WI38 (cell line): ENCODE measurements at regions not wholly inside any gene's neighbourhood (a gene's known extent, or its start where the extent isn't known, plus 50 kb on each side); places are given as distances from the start of the nearest gene placed in this dataset.
"Not testable (repeated sequence)": the region's sequence is repeated elsewhere in the genome, so short reads cannot be mapped to it uniquely, and the experiment has no call there.

Experiments
- H3K4me3 ChIP-seq: 2 replicates; pipeline ENCODE4 v1.5.1; 2011; ENCODE audit warnings: low read depth, mild to moderate bottlenecking, control low read depth, low read length
- TF ChIP-seq, protein P1 (sequence below): IDR thresholded peaks from 2 replicates; pipeline ENCODE4 v1.5.1; 2012; ENCODE audit warnings: low read depth, mild to moderate bottlenecking, control low read depth, low read length

DNA sequence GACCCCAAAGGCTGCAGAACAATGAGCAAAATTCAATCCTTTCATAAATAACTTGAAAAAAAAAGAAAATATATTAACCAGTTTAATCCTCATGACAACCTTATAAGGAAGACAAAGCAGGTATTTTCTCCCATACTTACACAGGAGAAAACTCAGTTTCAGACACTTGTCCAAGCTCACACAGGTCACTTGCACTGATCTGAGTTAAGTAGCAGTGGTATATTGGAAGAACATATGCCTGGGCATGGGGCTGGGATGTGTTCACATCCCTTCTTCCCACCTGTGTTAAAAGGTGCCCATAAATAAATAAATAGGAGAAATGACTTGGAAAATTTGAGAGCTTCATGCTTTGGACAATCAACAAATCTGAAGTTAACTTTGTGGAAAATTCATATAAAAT, 63.5 kb upstream of the SELENOP start:
- TF ChIP-seq, protein P1, sequence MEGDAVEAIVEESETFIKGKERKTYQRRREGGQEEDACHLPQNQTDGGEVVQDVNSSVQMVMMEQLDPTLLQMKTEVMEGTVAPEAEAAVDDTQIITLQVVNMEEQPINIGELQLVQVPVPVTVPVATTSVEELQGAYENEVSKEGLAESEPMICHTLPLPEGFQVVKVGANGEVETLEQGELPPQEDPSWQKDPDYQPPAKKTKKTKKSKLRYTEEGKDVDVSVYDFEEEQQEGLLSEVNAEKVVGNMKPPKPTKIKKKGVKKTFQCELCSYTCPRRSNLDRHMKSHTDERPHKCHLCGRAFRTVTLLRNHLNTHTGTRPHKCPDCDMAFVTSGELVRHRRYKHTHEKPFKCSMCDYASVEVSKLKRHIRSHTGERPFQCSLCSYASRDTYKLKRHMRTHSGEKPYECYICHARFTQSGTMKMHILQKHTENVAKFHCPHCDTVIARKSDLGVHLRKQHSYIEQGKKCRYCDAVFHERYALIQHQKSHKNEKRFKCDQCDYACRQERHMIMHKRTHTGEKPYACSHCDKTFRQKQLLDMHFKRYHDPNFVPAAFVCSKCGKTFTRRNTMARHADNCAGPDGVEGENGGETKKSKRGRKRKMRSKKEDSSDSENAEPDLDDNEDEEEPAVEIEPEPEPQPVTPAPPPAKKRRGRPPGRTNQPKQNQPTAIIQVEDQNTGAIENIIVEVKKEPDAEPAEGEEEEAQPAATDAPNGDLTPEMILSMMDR: no peak
- no peak overlapping the region for H3K4me3 ChIP-seq

DNA sequence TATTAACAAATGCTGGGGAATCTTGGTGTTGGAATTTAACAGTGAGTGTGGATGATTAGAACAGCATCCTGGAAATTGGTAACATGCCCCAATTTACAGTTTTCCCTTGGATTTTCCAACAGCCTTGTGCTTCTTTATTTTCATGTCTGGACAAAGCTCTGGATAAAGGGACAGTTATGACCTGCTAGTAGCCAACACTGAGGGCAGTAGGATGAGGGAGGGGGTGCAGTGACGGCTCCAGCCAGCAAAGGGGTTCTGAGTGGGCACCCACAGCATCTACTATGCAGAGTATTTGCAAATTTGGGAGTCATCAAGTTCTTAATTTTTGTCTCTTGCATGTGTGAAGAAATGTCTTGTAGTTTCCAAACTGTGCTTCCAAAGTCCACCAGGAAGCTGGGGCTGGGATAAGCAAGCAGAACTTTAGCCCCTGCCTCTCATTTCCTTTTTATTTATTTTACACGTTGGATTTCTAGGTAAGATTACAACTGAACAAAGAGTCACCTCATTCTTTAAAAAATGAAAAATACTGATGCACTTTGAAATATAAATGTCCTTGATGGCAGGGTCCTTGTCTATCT, 63.0 kb upstream of the SELENOP start:
- no peak overlapping the region for H3K4me3 ChIP-seq
- TF ChIP-seq, protein P1: no peak

DNA sequence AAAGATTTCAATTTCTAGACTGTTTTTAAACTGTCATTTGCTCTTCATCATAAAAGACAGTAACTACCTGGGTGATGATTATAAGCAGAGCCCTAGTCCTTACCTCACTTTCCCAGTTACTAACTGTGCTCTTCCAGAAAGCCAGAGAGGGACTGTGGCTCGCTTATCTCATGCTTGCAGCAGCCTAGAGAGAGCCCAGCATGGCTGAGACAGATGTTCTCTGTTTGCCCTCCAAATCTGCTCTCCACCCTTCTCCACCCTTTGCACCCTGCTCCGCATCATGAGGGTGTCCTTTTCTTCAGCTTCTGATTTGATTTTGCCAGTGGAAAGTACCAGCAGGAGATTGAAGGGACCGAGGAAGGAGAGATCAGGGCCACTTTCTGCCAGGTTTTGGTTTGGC, 61.2 kb upstream of the SELENOP start:
- H3K4me3 ChIP-seq: no peak overlapping the region
- TF ChIP-seq, protein P1: no peak

DNA sequence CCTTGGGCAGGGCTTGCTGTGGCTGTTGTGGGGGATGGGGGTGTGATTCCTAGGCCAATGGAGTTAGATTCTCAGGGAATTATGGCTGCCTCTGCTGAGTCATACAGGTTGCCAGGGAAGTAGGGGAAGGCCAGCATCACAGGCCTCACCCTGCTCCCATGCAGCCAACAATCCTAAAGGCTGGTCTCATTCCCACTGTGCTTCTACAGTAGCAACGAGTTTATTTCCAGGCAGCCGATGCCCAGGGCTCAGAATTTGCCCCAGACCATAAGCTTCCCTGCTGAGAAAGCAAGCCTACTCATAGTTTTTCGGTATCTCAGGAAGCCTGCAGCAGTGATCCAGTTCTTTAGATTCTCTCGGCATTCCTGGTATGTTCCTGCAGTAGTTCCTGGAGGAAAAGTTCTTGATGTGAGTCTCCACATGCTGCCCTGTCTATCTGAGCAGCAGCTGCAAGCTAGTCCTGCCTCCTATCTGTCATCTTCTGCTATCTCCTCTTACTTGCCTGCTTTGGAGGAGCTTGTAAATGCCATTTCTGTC, 59.3 kb upstream of the SELENOP start:
- TF ChIP-seq, protein P1: no peak
- no peak overlapping the region for H3K4me3 ChIP-seq

DNA sequence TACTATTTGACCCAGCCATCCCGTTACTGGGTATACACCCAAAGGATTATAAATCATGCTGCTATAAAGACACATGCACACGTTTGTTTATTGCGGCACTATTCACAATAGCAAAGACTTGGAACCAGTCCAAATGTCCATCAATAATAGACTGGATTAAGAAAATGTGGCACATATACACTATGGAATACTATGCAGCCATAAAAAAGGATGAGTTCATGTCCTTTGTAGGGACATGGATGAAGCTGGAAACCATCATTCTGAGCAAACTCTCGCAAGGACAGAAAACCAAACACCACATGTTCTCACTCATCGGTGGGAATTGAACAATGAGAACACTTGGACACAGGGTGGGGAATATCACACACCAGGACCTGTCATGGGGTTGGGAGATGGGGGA, 56.7 kb upstream of the SELENOP start:
- H3K4me3 ChIP-seq: not testable (repeated sequence)

DNA sequence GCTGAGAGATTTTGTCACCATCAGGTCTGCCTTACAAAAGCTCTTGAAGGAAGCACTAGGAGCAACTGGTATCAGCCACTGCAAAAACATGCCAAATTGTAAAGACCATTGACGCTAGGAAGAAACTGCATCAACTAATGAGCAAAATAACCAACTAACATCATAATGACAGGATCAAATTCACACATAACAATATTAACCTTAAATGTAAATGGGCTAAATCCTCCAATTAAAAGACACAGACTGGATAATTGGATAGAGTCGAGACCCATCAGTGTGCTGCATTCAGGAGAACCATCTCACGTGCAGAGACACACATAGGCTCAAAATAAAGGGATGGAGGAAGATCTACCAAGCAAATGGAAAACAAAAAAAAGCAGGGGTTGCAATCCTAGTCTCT, 53.1 kb upstream of the SELENOP start:
- H3K4me3 ChIP-seq: not testable (repeated sequence)
